Choroid plexus epithelial cell (primary cell): ENCODE measurements at regions not wholly inside any gene's neighbourhood (a gene's known extent, or its start where the extent isn't known, plus 50 kb on each side); places are given as distances from the start of the nearest gene placed in this dataset.

ENCODE experiments used
- DNase-seq: peaks from one replicate; pipeline ENCODE4 v3.0.0-alpha.2; 2010; ENCODE audit warnings: low read depth
- H3K4me3 ChIP-seq: 2 replicates; pipeline ENCODE4 v1.5.1; 2011; ENCODE audit warnings: low read depth, mild to moderate bottlenecking, control low read depth, low read length, moderate library complexity
- CTCF ChIP-seq: conservative IDR thresholded peaks from 2 replicates; pipeline ENCODE4 v1.5.1; 2011; ENCODE audit warnings: low read depth, mild to moderate bottlenecking, control low read depth, inconsistent platforms, low read length, moderate library complexity

GRCh38 chr2:120954939-120955338 is 219.3 kb downstream of the GLI2 start:
- no peak for TF ChIP-seq CTCF
- no peak overlapping the region for H3K4me3 ChIP-seq
- no peak for DNase-seq

GRCh38 chr2:120955427-120955826 is 219.8 kb downstream of the GLI2 start:
- no peak for TF ChIP-seq CTCF
- no peak for DNase-seq
- H3K4me3 ChIP-seq = no peak overlapping the region

GRCh38 chr2:120956486-120957156 is 221.0 kb downstream of the GLI2 start:
- TF ChIP-seq CTCF = no peak
- no peak for DNase-seq

GRCh38 chr2:120957905-120958304 is 222.2 kb downstream of the GLI2 start:
- DNase-seq = no peak
- no peak for TF ChIP-seq CTCF
- no peak overlapping the region for H3K4me3 ChIP-seq

More at GRCh38 chr2:120956486-120957156, 221.0 kb downstream of the GLI2 start:
- no peak overlapping the region for H3K4me3 ChIP-seq

GRCh38 chr2:120958623-120959366 is 223.1 kb downstream of the GLI2 start:
- no peak for DNase-seq
- TF ChIP-seq CTCF = peak; percentile 49
- H3K4me3 ChIP-seq = no peak overlapping the region

- DNase-seq = no peak
- H3K4me3 ChIP-seq = no peak overlapping the region
- TF ChIP-seq CTCF = no peak
These were observed 223.8 kb downstream of the GLI2 start for GRCh38 chr2:120959426-120959825.
